Activated CD4-positive, alpha-beta T cell treated with anti-CD3 and anti-CD28 coated beads, Interleukin-2, amount 10 ng/mL, durations not matched to agents 7 days and 5 days (primary cell): ENCODE measurements at regions not wholly inside any gene's neighbourhood (a gene's known extent, or its start where the extent isn't known, plus 50 kb on each side); places are given as distances from the start of the nearest gene placed in this dataset.
"Not testable (repeated sequence)": the region's sequence is repeated elsewhere in the genome, so short reads cannot be mapped to it uniquely, and the experiment has no call there.

Experiments
- CTCF ChIA-PET: fragments of 350-600 bp; sonication (Branson Sonifier 250); formaldehyde crosslinking; loops from one replicate; lab custom pipeline; 2021; ENCODE audit warnings: antibody characterized with exemption; lab: Charles Lee
- POLR2A ChIA-PET: fragments of 350-600 bp; sonication (Branson Sonifier 250); formaldehyde crosslinking; loops from one replicate; lab custom pipeline; 2021; ENCODE audit warnings: antibody characterized with exemption; lab: Charles Lee
- DNase-seq: peaks from one replicate; pipeline ENCODE4 v3.0.0-alpha.2; 2020
- H3K27ac Mint-ChIP-seq: one replicate; pipeline ENCODE4 v1.8.0; 2021; ENCODE audit warnings: mild to moderate bottlenecking, moderate library complexity, mixed read lengths
- H3K27me3 Mint-ChIP-seq: one replicate; pipeline ENCODE4 v1.8.0; 2021; ENCODE audit warnings: mixed read lengths
- H3K36me3 Mint-ChIP-seq: one replicate; pipeline ENCODE4 v1.8.0; 2021; ENCODE audit warnings: low read depth, mixed read lengths
- H3K4me1 Mint-ChIP-seq: one replicate; pipeline ENCODE4 v1.8.0; 2021; ENCODE audit warnings: mixed read lengths
- H3K4me3 Mint-ChIP-seq: one replicate; pipeline ENCODE4 v1.8.0; 2021; ENCODE audit warnings: mild to moderate bottlenecking, moderate library complexity, mixed read lengths
- H3K9me3 Mint-ChIP-seq: one replicate; pipeline ENCODE4 v1.8.0; 2021; ENCODE audit warnings: mixed read lengths

DNA sequence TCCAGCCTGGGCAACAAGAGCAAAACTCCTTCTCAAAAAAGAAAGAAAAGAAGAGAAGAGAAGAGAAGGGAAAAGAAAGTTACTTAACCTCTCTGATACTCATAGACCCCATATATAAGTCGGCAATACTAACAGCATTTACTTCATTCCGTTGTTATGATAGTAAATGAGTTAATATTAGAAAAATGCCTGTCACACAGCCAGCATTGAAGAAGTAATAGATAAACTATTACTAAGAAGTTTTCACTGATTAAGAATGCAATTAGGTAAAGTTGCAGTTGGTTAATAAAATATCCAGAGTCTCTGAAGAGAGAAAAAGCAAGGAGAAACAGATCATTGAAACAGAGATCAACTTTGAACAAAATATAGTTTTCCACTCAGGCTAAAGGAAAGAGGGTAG is 161.3 kb upstream of the UBE2E3 start:
- Mint-ChIP-seq H3K9me3 (no peaks in the 10 kb centered on the region), H3K36me3 (no peaks in the 10 kb centered on the region), H3K4me1 (no peaks in the 10 kb centered on the region), H3K27ac (no peak overlapping the region), H3K4me3 (no peak overlapping the region), H3K27me3 (no peaks in the 10 kb centered on the region)
- CTCF ChIA-PET: no interaction called here
- POLR2A ChIA-PET: no interaction called here
- DNase-seq: no peak

DNA sequence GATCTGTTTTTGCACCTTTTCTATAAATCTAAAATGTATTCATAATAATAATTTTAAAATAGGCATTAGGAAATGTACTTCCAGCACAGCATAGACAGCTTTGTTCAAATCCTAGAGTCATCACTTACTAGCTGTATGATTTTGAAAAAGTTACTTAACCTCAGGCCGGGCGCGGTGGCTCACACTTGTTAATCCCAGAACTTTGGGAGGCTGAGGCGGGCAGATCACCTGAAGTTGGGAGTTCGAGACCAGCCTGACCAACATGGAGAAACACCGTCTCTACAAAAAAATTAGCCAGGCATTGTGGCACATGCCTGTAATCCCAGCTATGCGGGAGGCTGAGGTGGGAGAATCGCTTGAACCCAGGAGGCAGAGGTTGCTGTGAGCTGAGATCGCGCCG is 161.7 kb upstream of the UBE2E3 start:
- POLR2A ChIA-PET, DNase-seq: not testable (repeated sequence)

DNA sequence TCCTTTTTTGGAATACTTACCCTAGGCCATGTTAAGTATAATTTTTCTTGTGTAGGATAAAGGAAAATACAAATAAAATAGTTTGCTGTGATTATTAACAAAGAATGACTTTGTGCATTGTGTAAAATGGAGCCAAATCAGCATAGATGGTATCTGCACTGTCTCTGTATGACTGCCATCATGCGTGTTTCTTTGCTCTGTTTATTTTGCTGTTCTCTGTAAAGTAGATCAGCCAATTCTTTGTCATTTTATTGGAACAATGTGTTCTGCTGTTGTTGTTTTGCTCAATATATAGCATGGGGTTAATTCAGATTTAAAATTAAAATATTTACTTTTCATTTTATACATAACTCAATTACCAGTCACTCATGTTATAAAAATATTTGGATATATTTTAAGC is 181.3 kb upstream of the UBE2E3 start:
- POLR2A ChIA-PET: no interaction called here
- Mint-ChIP-seq H3K4me1 (no peaks in the 10 kb centered on the region), H3K36me3 (no peaks in the 10 kb centered on the region), H3K27me3 (no peaks in the 10 kb centered on the region), H3K27ac (no peak overlapping the region), H3K9me3 (no peaks in the 10 kb centered on the region), H3K4me3 (no peak overlapping the region)
- CTCF ChIA-PET: no interaction called here
- DNase-seq: no peak

More for the DNA sequence above, 161.7 kb upstream of the UBE2E3 start:
- H3K27me3 Mint-ChIP-seq, H3K4me1 Mint-ChIP-seq, H3K36me3 Mint-ChIP-seq, H3K4me3 Mint-ChIP-seq, CTCF ChIA-PET, H3K9me3 Mint-ChIP-seq, H3K27ac Mint-ChIP-seq: not testable (repeated sequence)

DNA sequence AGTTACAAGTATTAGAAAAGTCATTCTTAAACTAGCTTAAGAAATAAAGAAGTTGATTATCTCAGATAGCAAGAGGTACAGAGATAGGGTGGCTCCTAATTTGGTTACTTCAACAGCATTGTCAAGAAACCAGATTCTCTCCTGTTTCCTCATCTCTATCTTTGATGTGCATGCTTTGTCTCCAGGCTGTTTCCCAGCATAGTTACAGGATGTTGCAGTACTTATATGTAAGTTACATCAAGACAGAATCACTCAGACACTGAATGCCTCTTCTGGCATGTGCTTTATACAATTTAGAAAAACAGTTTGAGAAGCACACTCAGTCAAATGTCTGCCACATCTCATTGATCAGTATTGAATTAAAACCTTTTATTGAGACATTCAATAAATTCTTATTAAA is 189.5 kb upstream of the UBE2E3 start:
- Mint-ChIP-seq H3K27me3 (no peaks in the 10 kb centered on the region), H3K4me3 (no peak overlapping the region), H3K4me1 (no peaks in the 10 kb centered on the region), H3K9me3 (no peaks in the 10 kb centered on the region), H3K27ac (no peak overlapping the region), H3K36me3 (no peaks in the 10 kb centered on the region)
- no peak for DNase-seq
- ChIA-PET CTCF (interaction anchor here (0.7 kb wide), 1 partner anchor 132 kb away, joined by 3 read pairs; no protein-coding TSS in a partner anchor), POLR2A (no interaction called here)

DNA sequence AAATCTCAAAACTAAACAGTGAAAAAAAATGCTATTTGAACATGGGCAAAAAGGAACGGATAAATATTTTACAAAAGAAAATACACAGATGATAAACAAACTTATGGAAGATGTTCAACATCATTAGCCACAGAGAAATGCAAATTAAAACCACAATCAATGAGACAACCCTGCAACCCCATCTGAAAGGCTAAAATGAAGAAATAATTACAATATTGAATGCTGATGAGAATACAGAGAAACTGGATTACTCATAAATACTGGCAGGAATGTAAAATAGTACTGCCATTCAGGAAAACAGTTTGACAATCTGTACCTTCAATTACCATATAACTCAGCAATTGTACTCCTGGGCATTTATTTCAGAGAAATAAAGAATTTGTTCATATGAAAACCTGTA is 193.1 kb upstream of the UBE2E3 start:
- Mint-ChIP-seq H3K27ac (no peak overlapping the region), H3K4me1 (no peaks in the 10 kb centered on the region), H3K9me3 (no peaks in the 10 kb centered on the region), H3K4me3 (no peak overlapping the region), H3K27me3 (no peaks in the 10 kb centered on the region), H3K36me3 (no peaks in the 10 kb centered on the region)
- DNase-seq: no peak
- ChIA-PET POLR2A (no interaction called here), CTCF (no interaction called here)

DNA sequence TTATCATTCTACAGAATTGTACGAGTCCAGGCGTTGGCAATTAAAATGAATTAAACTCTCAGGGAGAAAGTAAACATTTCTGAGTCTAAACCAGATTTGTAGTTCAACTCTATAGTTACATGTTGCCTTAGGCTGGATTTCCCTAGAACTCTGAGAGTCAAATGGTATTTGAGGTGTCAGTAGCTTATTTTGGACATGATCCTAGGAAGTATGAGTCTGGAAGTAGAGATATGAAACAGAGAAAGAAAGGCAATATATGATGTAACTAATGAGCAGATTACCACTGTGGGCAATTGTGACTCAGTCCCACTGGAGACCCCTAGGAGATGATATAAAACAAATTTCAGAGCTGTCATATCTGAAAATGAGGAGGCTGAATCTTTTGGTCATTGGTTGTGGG is 199.1 kb upstream of the UBE2E3 start:
- no peak overlapping the region for H3K27ac Mint-ChIP-seq
- H3K36me3 Mint-ChIP-seq: no peaks in the 10 kb centered on the region
- ChIA-PET CTCF (interaction anchor here (0.6 kb wide), 1 partner anchor 1862 kb away, joined by 3 read pairs; no protein-coding TSS in a partner anchor), POLR2A (no interaction called here)
- DNase-seq: no peak
- no peaks in the 10 kb centered on the region for H3K9me3 Mint-ChIP-seq
- H3K4me3 Mint-ChIP-seq: no peak overlapping the region
- no peaks in the 10 kb centered on the region for H3K4me1 Mint-ChIP-seq
- H3K27me3 Mint-ChIP-seq: no peaks in the 10 kb centered on the region

DNA sequence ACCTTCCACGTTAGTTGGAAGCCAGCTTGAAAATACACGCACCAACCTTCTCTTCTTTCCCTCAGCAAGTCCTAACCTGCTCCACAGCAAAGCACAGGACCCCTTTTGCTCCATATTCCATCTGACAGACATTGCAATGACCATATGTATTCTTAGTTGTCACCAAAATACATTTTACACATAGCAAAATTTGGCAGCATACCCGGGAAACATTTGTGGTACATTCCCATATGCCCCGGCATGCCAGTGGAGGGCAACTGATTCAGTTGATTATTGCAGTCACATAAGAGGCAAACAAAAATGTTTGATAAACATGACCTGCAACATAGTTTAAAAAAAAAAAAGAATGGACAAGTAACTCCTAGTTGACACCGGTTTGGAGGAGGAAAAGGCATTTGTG is 202.1 kb upstream of the UBE2E3 start:
- no peak overlapping the region for H3K27ac Mint-ChIP-seq
- ChIA-PET CTCF (no interaction called here), POLR2A (no interaction called here)
- H3K4me1 Mint-ChIP-seq: no peaks in the 10 kb centered on the region
- no peaks in the 10 kb centered on the region for H3K9me3 Mint-ChIP-seq
- no peaks in the 10 kb centered on the region for H3K36me3 Mint-ChIP-seq
- DNase-seq: no peak
- H3K4me3 Mint-ChIP-seq: no peak overlapping the region
- no peaks in the 10 kb centered on the region for H3K27me3 Mint-ChIP-seq

DNA sequence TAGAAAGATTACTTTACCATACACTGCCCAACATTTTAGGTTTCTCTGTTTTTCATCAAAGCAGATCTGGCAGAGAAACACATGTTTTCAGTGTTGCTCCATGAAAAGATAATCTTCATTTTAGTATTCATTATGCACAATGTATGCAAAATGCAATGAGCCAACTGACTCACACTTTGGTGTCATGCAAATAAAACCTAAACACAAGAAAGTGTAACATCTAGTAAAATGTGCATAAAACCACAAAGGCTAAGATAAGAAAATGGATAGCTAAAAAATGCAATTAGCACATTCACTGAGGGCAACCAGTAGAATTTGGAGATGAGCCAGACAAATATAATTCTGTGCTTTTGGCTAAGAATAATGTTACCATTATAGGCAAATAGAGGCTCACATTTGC is 203.5 kb upstream of the UBE2E3 start:
- Mint-ChIP-seq H3K4me3 (no peak overlapping the region), H3K9me3 (no peaks in the 10 kb centered on the region), H3K27ac (no peak overlapping the region), H3K36me3 (no peaks in the 10 kb centered on the region), H3K4me1 (no peaks in the 10 kb centered on the region), H3K27me3 (no peaks in the 10 kb centered on the region)
- DNase-seq: no peak
- CTCF ChIA-PET: no interaction called here
- POLR2A ChIA-PET: no interaction called here

DNA sequence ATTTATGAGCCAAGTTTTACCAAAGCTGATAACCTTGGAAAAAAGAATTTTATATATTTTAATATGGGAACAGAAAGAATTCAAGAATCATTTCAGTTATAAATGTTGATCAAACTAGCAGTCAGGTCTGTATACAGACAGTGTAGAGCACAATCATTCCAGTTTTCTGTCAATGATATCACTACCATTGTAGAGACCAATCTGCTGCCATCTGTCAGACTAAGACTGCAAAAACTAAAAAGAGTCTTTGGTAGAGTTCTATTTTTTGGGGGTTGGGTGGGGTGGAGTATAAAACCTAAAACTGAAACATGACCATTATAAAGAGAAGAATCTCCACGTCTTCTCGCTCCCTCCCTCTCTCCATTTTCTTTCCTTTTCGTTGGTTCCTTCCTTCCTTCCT is 204.7 kb upstream of the UBE2E3 start:
- DNase-seq: no peak
- ChIA-PET POLR2A (no interaction called here), CTCF (no interaction called here)
- no peak overlapping the region for H3K27ac Mint-ChIP-seq
- no peaks in the 10 kb centered on the region for H3K27me3 Mint-ChIP-seq
- H3K36me3 Mint-ChIP-seq: no peaks in the 10 kb centered on the region
- no peak overlapping the region for H3K4me3 Mint-ChIP-seq
- H3K9me3 Mint-ChIP-seq: no peaks in the 10 kb centered on the region
- no peaks in the 10 kb centered on the region for H3K4me1 Mint-ChIP-seq

DNA sequence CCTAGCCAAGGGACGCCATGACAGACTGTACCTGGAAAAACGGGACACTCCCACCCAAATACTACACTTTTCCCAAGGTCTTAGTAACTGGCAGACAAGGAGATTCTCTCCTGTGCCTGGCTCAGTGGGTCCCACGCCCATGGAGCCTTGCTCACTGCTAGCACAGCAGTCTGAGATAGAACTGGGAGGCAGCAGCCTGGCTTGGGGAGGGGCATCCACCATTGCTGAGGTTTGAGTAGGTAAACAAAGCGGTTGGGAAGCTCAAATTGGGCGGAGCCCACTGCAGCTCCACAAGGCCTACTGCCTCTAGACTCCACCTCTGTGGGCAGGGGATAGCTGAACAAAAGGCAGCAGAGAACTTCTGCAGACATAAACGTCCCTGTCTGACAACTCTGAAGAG is 215.1 kb upstream of the UBE2E3 start:
- H3K36me3 Mint-ChIP-seq, H3K27ac Mint-ChIP-seq, CTCF ChIA-PET, DNase-seq, H3K27me3 Mint-ChIP-seq, POLR2A ChIA-PET, H3K4me1 Mint-ChIP-seq, H3K4me3 Mint-ChIP-seq, H3K9me3 Mint-ChIP-seq: not testable (repeated sequence)

DNA sequence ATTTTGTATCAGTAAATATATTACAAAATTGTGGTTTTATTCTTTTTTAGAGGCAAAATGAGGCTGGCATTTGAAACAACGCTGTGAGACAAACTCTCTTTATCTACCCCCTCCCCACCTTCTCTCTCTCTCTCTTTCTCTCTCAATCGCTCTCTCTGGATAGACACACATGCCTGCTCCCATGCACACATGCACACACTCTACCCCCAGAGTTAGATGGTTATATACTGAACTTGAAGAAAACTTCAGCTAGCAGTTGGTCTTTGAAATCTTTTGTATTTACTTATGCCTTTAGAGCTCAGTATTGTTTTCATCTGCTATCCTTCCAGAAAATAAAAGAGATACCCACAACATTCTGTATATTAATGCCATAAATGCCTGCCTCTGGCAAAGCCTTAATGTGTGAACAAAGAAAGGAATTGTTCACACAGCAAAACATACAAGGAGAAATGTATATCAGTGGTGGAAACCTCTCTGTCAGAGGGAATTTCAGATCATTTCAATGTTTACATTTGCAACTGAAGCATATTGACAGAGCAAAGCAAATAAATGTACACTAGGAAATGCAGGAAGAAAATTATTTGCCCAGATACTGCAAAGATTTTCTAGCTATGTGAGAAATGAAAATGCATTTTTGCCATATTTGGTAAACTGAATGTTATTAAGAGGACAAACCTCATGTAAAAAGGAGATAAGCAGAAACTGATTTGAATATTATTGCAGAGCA is 217.0 kb upstream of the UBE2E3 start:
- no peaks in the 10 kb centered on the region for H3K27me3 Mint-ChIP-seq

DNA sequence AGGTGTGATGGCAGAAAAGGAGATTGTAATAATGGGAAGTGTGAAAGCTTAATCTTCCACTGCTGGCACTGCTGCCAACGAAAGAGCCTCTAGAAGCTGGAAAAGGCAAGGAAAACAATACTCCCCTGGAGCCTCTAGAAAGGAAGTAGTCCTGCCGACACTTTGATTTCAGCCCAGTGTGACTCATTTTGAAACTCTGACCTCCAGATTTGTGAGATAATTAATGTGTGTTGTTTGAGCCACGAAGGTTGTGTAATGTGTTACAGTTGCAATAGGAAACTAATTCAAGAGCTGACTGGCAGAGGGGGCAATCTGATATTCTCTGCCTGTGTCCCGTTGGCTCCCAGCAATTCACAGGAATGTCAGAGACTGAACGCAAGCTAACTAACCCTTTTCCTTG is 219.2 kb upstream of the UBE2E3 start:
- H3K27ac Mint-ChIP-seq: no peak overlapping the region
- H3K9me3 Mint-ChIP-seq: no peaks in the 10 kb centered on the region
- H3K4me1 Mint-ChIP-seq: no peaks in the 10 kb centered on the region
- ChIA-PET CTCF (interaction anchor here (1.2 kb wide), 1 partner anchor 8 kb away, joined by 4 read pairs; no protein-coding TSS in a partner anchor), POLR2A (no interaction called here)
- no peaks in the 10 kb centered on the region for H3K36me3 Mint-ChIP-seq
- no peaks in the 10 kb centered on the region for H3K27me3 Mint-ChIP-seq
- no peak for DNase-seq
- H3K4me3 Mint-ChIP-seq: no peak overlapping the region

More for the DNA sequence above, 217.0 kb upstream of the UBE2E3 start:
- ChIA-PET CTCF (no interaction called here), POLR2A (no interaction called here)
- no peak for DNase-seq
- H3K27ac Mint-ChIP-seq: no peak overlapping the region
- no peak overlapping the region for H3K4me3 Mint-ChIP-seq
- H3K4me1 Mint-ChIP-seq: no peaks in the 10 kb centered on the region
- no peaks in the 10 kb centered on the region for H3K9me3 Mint-ChIP-seq
- no peaks in the 10 kb centered on the region for H3K36me3 Mint-ChIP-seq

DNA sequence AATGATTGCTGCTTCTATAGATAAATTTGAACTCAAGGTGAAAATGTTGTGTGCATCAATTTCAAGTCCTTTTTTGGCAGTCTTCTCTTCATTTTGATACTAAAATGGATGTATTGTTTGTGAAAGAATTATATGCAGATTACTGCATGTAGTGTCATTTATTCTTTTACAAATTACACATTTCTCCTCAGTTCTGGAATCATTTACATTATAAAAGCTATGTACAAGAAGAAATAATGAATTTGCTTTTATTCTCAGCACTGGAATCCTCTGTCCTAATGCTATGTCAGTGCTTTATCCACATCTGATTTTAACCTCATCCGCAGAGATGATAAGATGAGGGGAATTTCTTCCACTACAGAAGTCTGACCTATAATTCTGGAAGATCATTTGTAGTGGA is 220.8 kb upstream of the UBE2E3 start:
- Mint-ChIP-seq H3K27ac (no peak overlapping the region), H3K27me3 (no peaks in the 10 kb centered on the region), H3K9me3 (no peaks in the 10 kb centered on the region), H3K36me3 (no peaks in the 10 kb centered on the region), H3K4me1 (no peaks in the 10 kb centered on the region), H3K4me3 (no peak overlapping the region)
- no peak for DNase-seq
- ChIA-PET CTCF (no interaction called here), POLR2A (no interaction called here)
